ENCODE measurements at regions not wholly inside any gene's neighbourhood (a gene's known extent, or its start where the extent isn't known, plus 50 kb on each side); places are given as distances from the start of the nearest gene placed in this dataset.

DNA sequence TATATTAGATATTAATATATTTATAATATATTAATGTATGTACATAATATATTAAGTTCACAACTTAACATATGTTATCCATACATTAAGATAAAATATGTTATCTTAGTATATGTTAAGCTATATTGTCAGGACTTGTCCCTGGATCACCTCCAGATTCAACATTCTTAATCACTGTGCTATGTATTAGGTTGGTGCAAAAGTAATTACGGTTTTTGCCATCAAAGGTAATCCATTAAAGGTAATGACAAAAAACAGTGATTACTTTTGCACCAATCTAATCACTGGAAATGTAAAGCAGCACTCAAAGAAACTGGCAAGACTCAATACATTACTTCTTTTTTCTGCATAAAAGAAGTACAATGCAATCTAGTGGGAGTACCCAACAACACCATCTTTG is 1099.0 kb upstream of the SLC39A10 start:
- Histone ChIP-seq H3K9me3 (ENCODE audit: control insufficient read depth in 1 of 2, insufficient read depth in 1 of 2, low read depth in 1 of 2, low read length in 2 of 2) (no peaks in the 10 kb centered on the region), H3K27me3 (ENCODE audit: insufficient read depth, low read length) (no peaks in the 10 kb centered on the region), H3K4me2 (ENCODE audit: low read length) (no peak overlapping the region), H3K4me1 (ENCODE audit: control insufficient read depth in 1 of 2, insufficient read depth in 2 of 2, low read length in 2 of 2) (no peaks in the 10 kb centered on the region), H4K20me1 (ENCODE audit: insufficient read depth) (no peaks in the 10 kb centered on the region), H3K4me3 (replicated peaks in 1 of 2; ENCODE audit: low read depth in 1 of 2, low read length in 2 of 2) (no peak overlapping the region), H3K9ac (ENCODE audit: low read length) (no peak overlapping the region), H2AFZ (ENCODE audit: low read depth, low read length, poor library complexity, severe bottlenecking) (no peak overlapping the region), H3K9me2 (ENCODE audit: insufficient read depth) (no peaks in the 10 kb centered on the region), H3K27ac (ENCODE audit: low read depth, low read length) (no peak overlapping the region), H3K36me3 (ENCODE audit: control insufficient read depth in 1 of 2, insufficient read depth in 2 of 2, low read length in 2 of 2) (no peaks in the 10 kb centered on the region), H3K79me2 (ENCODE audit: insufficient read depth, low read length) (no peaks in the 10 kb centered on the region)
- POLR2A ChIA-PET: no interaction called here
- RAD21 ChIA-PET (ENCODE audit: low non-redundant PET in 1 of 2, low total read pairs in 2 of 2, uncharacterized antibody in 2 of 2, unreplicated experiment in 2 of 2): no interaction called here
- TF ChIP-seq ELF1 (IDR thresholded peaks at IDR 0.05; ENCODE audit: borderline replicate concordance, low read depth) (no peak), ZNF274 (IDR thresholded peaks at IDR 0.05; ENCODE audit: low read depth, low read length) (no peak), FOSL1 (IDR thresholded peaks at IDR 0.05; ENCODE audit: low read depth) (no peak), JUND (IDR thresholded peaks at IDR 0.05) (no peak)
- ATAC-seq (no peak), DNase-seq (ENCODE audit: low read depth, low spot score) (no peak)
- intact Hi-C loops (cut with micrococcal nuclease): loop anchor here (5.0 kb wide), 1 partner anchor 749 kb away; no protein-coding TSS in a partner anchor
- BruUV-seq (replicated peaks): no TSS peak
- CTCF ChIA-PET: no interaction called here

DNA sequence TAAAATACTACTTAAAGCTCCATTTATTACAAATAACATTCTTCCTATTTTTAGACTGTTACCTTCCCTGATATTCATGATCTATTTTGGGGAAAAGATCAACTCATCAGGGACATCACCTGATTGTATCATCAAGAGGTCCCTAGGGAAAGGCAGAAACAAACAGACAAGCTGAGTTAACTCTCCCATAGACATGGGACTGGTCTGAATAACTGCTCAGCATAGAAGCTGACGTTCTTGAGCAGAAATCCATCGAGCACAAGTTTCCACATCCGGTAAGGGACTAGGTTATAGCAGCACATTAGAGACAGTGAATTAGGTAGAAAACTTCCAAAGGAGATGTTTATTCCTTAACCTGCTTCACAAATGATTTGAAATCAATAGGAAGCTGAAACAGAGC is 1100.4 kb upstream of the SLC39A10 start:
- H3K4me3 ChIP-seq (replicated peaks in 1 of 2; ENCODE audit: low read depth in 1 of 2, low read length in 2 of 2): no peak overlapping the region
- no peak overlapping the region for H2AFZ ChIP-seq (ENCODE audit: low read depth, low read length, poor library complexity, severe bottlenecking)
- no TSS peak for BruUV-seq (replicated peaks)
- no peaks in the 10 kb centered on the region for H3K9me3 ChIP-seq (ENCODE audit: control insufficient read depth in 1 of 2, insufficient read depth in 1 of 2, low read depth in 1 of 2, low read length in 2 of 2)
- no peak overlapping the region for H3K9ac ChIP-seq (ENCODE audit: low read length)
- TF ChIP-seq POLR2AphosphoS5 (IDR thresholded peaks at IDR 0.05; ENCODE audit: low read depth, low read length): no peak
- no peak for TF ChIP-seq ZFX (IDR thresholded peaks at IDR 0.05)
- no peak for TF ChIP-seq POLR2A (IDR thresholded peaks at IDR 0.05; ENCODE audit: borderline replicate concordance, extremely low read depth, insufficient read depth, insufficient read length)
- no peak for TF ChIP-seq EZH2phosphoT487 (IDR thresholded peaks at IDR 0.05; ENCODE audit: borderline replicate concordance)
- TF ChIP-seq, protein P1, sequence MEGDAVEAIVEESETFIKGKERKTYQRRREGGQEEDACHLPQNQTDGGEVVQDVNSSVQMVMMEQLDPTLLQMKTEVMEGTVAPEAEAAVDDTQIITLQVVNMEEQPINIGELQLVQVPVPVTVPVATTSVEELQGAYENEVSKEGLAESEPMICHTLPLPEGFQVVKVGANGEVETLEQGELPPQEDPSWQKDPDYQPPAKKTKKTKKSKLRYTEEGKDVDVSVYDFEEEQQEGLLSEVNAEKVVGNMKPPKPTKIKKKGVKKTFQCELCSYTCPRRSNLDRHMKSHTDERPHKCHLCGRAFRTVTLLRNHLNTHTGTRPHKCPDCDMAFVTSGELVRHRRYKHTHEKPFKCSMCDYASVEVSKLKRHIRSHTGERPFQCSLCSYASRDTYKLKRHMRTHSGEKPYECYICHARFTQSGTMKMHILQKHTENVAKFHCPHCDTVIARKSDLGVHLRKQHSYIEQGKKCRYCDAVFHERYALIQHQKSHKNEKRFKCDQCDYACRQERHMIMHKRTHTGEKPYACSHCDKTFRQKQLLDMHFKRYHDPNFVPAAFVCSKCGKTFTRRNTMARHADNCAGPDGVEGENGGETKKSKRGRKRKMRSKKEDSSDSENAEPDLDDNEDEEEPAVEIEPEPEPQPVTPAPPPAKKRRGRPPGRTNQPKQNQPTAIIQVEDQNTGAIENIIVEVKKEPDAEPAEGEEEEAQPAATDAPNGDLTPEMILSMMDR (IDR thresholded peaks at IDR 0.05 in 2 of 3, conservative IDR thresholded peaks at IDR 0.05 in 1 of 3; ENCODE audit: borderline replicate concordance in 1 of 3, insufficient read depth in 1 of 3, low read depth in 2 of 3, low read length in 2 of 3): no peak
- TF ChIP-seq, protein P2, sequence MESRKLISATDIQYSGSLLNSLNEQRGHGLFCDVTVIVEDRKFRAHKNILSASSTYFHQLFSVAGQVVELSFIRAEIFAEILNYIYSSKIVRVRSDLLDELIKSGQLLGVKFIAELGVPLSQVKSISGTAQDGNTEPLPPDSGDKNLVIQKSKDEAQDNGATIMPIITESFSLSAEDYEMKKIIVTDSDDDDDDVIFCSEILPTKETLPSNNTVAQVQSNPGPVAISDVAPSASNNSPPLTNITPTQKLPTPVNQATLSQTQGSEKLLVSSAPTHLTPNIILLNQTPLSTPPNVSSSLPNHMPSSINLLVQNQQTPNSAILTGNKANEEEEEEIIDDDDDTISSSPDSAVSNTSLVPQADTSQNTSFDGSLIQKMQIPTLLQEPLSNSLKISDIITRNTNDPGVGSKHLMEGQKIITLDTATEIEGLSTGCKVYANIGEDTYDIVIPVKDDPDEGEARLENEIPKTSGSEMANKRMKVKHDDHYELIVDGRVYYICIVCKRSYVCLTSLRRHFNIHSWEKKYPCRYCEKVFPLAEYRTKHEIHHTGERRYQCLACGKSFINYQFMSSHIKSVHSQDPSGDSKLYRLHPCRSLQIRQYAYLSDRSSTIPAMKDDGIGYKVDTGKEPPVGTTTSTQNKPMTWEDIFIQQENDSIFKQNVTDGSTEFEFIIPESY (IDR thresholded peaks at IDR 0.05; ENCODE audit: extremely low read depth, insufficient replicate concordance, low read length): no peak
- TF ChIP-seq CEBPB (IDR thresholded peaks at IDR 0.05; ENCODE audit: low read depth): no peak
- no peak for TF ChIP-seq RAD21 (IDR thresholded peaks at IDR 0.05; ENCODE audit: low read depth)
- TF ChIP-seq, protein P3, sequence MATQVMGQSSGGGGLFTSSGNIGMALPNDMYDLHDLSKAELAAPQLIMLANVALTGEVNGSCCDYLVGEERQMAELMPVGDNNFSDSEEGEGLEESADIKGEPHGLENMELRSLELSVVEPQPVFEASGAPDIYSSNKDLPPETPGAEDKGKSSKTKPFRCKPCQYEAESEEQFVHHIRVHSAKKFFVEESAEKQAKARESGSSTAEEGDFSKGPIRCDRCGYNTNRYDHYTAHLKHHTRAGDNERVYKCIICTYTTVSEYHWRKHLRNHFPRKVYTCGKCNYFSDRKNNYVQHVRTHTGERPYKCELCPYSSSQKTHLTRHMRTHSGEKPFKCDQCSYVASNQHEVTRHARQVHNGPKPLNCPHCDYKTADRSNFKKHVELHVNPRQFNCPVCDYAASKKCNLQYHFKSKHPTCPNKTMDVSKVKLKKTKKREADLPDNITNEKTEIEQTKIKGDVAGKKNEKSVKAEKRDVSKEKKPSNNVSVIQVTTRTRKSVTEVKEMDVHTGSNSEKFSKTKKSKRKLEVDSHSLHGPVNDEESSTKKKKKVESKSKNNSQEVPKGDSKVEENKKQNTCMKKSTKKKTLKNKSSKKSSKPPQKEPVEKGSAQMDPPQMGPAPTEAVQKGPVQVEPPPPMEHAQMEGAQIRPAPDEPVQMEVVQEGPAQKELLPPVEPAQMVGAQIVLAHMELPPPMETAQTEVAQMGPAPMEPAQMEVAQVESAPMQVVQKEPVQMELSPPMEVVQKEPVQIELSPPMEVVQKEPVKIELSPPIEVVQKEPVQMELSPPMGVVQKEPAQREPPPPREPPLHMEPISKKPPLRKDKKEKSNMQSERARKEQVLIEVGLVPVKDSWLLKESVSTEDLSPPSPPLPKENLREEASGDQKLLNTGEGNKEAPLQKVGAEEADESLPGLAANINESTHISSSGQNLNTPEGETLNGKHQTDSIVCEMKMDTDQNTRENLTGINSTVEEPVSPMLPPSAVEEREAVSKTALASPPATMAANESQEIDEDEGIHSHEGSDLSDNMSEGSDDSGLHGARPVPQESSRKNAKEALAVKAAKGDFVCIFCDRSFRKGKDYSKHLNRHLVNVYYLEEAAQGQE (IDR thresholded peaks at IDR 0.05; ENCODE audit: low read depth): no peak
- intact Hi-C loops (cut with micrococcal nuclease): loop anchor here (5.0 kb wide), 1 partner anchor 751 kb away; no protein-coding TSS in a partner anchor
- ChIA-PET POLR2A (interaction anchor here (0.6 kb wide), 1 partner anchor 847 kb away, joined by 3 read pairs; no protein-coding TSS in a partner anchor), RAD21 (ENCODE audit: low non-redundant PET in 1 of 2, low total read pairs in 2 of 2, uncharacterized antibody in 2 of 2, unreplicated experiment in 2 of 2) (no interaction called here), CTCF (interaction anchor here (1.1 kb wide), 1 partner anchor 10 kb away, joined by 4 read pairs; no protein-coding TSS in a partner anchor)
- no peaks in the 10 kb centered on the region for H3K4me1 ChIP-seq (ENCODE audit: control insufficient read depth in 1 of 2, insufficient read depth in 2 of 2, low read length in 2 of 2)
- no peaks in the 10 kb centered on the region for H3K9me2 ChIP-seq (ENCODE audit: insufficient read depth)
- no peak overlapping the region for H3K27ac ChIP-seq (ENCODE audit: low read depth, low read length)
- no peak overlapping the region for H3K4me2 ChIP-seq (ENCODE audit: low read length)
- ATAC-seq (no peak), DNase-seq (ENCODE audit: low read depth, low spot score) (no peak)
- H3K79me2 ChIP-seq (ENCODE audit: insufficient read depth, low read length): no peaks in the 10 kb centered on the region
- H3K36me3 ChIP-seq (ENCODE audit: control insufficient read depth in 1 of 2, insufficient read depth in 2 of 2, low read length in 2 of 2): no peaks in the 10 kb centered on the region
- no peaks in the 10 kb centered on the region for H4K20me1 ChIP-seq (ENCODE audit: insufficient read depth)
- no peaks in the 10 kb centered on the region for H3K27me3 ChIP-seq (ENCODE audit: insufficient read depth, low read length)

Measured in HCT116 (cell line).